ENCODE measurements at regions not wholly inside any gene's neighbourhood (a gene's known extent, or its start where the extent isn't known, plus 50 kb on each side); places are given as distances from the start of the nearest gene placed in this dataset.
"Not testable (repeated sequence)": the region's sequence is repeated elsewhere in the genome, so short reads cannot be mapped to it uniquely, and the experiment has no call there.

DNA sequence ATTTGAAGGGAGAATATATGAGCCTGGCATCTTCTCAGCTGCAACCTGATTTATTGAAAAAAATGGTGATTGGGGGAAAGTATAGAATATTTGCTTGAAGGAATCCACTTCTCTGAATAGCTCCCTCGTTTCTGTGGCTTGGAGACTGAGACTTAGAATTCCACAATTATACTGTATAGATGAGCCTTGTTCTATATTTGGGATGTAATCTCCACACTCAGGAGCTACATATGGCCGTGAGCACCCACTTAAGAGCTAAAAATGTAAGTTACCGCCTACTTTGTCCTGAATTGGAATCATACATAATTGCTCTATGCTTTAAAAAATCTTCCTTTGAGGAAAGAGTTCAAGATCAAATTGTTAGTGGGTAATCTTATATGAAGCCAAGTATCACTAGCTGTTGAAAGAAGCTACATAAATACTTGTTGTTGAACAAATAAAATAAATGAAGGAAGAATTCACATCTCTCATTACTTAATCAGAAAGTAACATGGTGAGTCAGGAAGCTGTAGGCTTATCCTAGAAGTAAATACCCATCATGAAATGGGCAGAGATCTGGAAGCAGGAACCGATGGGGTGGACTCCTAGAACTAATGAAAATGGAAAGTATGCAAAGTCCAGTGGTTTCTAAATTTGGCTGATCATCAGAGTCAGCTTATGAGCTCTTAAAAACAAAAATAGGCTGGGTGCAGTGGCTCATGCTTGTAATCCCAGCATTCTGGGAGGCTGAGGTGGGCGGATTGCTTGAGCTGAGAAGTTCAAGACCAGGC, 254.3 kb downstream of the SOX4 start:
- no peak for DNase-seq (ENCODE audit: low read depth)

DNA sequence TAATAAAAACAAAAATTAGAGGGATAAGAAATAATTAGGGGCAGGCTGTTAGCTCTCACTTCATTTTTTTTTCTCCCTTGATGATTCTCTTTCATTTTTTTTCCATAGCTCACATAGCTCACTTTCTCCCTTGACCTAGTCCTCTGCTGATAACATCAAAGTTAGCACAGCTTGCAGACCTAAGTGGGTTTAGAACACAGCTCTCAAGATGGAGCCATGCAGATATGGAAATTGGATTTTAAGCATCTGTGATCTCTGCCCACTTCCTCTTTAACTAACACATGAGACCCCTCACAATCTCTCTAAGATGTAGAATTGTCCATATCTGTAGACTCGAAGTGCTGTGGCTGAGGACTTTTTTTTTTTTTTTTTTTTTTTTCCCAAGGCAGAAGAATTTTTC, 257.1 kb downstream of the SOX4 start:
- DNase-seq (ENCODE audit: low read depth): no peak

DNA sequence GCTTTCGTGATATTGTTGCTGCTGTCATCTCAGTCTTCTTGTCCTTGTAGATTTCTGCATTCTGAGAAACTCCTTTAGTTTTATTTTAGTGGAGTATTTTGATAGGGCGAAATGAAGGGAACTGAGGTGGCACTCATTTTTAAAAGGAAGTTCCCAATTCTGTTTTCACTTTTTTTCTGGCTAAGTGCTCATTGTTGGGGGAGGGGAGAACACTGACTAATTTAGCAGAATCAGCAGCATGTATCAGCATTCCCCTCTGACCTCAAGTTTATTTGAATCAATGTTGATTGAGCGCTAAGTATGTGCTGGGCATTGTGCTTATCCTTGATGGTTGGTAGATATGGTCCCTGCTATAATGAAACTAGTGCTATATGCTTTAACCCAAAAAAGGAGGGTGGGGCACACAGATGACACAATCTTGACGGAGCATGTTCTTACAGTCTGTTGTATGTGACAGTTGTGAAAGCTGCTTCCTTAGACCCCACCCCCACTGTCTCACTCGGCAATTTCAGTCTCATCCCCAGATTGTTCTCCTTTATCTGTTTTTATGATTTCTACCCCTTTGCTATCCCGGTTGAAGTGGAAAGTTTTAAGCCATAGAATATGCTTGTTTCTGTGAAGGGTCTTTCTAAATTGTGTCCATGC, 262.4 kb downstream of the SOX4 start:
- DNase-seq (ENCODE audit: low read depth): peak; percentile 45

DNA sequence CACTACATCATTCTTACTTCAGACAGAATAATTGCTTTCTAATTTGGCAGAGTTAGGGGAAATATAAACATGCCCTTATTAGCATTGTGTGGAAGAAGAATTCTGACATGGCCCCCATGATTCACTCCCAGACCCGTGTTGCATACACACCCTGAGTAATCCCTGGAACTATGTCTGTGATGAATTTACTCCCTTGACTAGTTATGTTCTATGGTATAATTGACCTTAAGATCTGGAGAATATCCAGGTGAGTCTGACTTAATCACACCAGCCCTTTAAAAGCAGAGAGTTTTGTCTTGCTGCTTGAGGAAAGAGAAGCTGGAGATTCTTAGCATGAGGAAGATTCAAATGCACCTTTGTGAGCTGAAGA, 262.9 kb downstream of the SOX4 start:
- peak; percentile 93 for DNase-seq (ENCODE audit: low read depth)

DNA sequence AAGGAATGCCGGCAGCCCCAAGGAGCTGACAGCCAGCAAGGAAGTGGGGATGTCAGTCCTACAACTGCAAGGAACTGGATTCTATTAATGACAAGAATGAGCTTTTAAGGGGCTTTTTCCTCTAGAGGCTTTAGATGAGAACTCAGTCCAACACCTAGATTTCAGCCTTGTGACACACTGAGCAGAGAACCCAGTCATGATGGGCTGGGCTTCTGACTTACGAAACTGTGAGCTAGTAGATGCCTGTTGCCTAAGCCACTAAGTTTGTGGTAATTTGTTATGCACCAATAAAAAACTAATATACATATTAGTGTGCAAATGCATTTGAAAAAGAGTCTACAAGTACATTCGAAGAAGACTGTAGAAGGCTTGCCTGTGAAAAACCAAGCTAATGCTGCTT, 263.3 kb downstream of the SOX4 start:
- peak; percentile 88 for DNase-seq (ENCODE audit: low read depth)

DNA sequence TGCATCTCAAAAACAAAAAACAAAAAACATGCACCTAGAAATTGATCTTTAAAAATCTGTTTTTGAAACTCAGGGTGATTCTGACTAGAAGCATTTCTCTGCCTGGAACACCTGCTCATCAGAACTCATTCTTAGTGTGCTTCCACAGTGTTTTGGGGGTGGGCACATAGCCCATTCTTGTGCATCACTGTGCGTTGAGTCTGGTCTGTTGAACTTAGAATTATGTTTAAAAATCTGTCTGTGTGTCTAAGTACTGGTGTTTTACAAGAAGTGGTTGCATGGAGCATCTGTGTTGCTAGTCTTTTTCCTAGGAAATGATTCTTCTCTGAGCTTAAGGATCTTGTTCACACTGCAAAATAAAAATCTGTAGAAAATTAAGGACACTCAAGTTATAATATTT, 264.5 kb downstream of the SOX4 start:
- DNase-seq (ENCODE audit: low read depth): no peak

DNA sequence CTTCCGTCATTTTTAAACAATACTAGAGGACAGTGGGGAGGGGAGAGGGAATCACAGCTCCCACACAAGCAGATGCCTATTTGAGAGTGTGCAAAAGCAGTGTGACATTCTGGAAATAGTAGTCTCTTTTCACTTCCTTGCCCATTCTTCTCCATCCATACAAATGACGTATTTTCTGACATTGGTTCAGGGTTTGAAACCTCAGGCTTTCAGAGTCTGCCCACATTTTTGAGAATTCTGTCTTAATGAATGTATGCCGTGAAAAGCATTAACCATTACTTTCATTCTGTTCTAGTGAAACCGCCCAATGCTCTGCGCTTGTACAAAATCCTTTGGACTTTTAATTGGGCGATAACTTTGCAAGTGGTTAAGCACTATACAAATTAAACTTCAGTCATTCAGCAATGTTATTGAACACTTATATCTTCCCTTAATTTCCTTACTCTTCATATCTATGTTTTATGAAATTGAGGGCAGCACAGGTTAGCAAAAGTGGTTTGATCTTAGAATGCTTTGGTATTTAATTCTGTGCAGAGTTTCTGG, 265.7 kb downstream of the SOX4 start:
- no peak for DNase-seq (ENCODE audit: low read depth)

DNA sequence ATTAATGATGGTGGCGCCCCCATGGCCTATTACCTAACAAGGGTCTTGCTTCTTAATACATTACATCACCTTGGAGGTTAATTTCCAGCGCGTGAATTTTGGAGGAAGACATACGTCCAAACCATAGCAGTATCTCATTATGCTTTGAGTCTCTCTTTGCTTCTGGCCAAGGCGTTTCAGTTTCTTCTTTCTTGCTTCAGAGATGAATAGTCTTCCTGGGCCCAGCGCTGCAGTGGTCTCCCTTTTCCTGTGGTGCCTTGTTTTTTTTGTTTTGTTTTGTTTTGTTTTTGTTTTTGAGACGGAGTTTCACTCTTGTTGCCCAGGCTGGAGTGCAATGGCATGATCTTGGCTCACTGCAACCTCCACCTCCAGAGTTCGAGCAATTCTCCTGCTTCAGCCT, 268.4 kb downstream of the SOX4 start:
- DNase-seq (ENCODE audit: low read depth): no peak

DNA sequence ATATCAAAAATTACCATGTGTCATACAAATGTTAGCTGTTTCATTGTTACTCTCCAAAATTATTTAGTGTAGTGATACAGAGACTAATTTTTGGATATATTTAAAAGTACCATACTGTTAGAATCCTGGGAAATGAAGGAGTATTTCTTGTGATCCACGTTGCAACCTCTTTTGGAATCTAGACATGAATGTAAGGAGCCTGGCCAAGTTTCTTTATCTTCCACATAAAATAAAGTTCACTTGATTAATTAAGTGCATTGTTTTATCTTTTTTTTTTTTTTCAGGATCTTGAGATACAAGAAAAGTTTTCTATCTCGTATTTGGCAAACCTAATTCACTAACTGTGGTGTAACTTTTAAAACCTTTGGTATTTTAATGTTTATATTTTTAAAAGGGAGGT, 270.7 kb downstream of the SOX4 start:
- no peak for DNase-seq (ENCODE audit: low read depth)

DNA sequence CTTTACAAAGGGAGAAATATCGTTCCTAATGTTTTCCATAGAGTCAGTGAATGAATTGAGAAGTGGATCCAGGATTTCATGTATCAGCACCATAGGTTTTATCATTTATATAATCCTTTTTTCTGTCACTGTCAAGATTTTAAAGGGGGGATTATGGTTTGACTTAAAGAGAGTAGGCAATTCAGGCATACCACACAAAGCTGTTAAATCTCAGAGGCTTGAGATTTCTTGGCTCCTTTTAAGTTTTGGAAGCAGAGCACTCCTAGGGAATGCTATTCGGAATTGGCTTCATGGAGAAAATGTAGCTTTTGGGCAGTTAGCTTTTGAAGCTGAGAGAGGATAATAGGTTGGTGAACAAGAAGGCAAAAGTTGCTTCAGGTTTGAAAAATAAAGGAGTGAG, 274.7 kb downstream of the SOX4 start:
- no peak for DNase-seq (ENCODE audit: low read depth)

DNA sequence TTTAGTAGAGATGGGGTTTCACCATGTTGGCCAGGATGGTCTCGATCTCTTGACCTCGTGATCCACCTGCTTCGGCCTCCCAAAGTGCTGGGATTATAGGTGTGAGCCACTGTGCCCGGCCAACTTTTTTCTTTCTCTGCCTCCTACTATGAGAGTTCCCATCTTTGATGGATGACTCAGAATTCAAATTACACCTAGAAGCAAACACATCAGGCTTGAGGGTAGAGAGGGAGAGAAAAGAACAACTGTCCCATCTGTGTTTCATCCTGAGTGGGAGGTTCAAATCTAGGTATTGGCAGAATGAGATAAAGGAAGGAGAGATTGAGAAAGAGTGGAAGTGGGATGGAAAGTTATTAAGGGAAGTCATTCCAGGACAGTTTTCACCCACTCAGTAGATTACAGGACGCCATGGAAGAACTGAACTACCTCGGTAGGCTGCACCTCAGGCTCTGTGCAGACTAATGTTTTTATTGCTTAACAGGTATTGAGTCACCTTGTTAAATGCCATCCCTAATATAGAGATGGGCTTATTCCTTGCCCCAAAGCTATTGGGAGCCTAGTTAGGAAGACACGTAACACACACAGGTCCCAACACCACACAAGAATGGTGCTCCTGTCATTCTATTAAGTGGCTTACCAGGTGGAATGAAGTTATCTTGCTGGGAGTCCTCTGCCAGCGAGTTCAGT, 275.7 kb downstream of the SOX4 start:
- DNase-seq (ENCODE audit: low read depth): no peak

DNA sequence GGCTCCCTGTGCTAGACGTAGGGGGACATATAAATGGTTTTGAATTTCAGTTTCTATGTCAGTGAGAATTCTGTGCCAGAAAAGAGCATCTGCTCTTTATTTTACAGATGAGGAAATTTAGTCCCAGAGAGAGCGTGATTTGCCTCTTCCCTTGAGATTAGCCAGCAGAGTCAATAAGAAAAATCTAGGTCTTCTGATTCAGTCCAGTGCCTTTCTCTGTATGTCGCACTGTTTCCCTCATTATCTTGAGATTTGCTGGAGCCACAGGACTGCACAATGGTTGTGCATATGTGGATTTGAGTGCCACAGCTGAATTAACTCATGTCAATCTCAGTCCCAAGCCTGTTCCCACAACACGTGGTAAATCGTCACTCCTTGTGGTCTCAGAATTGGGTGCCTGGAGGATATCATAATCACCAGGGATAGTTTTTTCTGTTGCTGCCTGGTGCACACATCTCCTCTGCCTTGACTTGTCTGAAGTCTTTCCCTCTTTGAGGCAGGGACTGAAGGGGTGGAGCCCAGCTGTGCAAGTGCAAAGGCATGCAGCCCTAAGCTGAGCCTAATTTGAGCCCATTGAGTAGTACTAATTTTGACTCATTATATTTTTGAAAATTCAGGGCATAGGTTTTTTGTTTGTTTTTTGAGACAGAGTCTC, 276.7 kb downstream of the SOX4 start:
- DNase-seq (ENCODE audit: low read depth): no peak

DNA sequence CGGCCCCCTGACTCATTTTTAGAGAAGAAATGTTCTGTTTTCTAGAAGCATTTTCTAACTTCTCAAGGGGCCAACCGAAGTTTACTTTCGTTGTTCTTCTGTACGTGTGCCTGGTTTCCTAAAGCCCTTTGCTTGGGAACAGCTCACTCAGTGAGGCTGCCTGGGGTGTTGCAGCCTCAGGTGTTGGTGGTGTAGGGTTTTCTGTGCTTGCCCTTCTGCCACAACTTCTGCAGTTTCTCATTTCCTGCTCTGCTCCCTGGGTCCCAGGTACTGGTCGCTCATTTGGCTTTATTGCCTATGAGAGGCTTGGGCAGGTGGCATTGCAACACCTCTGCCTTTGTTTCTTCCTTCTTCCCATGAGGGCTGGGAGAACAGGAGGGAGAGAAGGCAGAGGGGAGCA, 278.3 kb downstream of the SOX4 start:
- no peak for DNase-seq (ENCODE audit: low read depth)

DNA sequence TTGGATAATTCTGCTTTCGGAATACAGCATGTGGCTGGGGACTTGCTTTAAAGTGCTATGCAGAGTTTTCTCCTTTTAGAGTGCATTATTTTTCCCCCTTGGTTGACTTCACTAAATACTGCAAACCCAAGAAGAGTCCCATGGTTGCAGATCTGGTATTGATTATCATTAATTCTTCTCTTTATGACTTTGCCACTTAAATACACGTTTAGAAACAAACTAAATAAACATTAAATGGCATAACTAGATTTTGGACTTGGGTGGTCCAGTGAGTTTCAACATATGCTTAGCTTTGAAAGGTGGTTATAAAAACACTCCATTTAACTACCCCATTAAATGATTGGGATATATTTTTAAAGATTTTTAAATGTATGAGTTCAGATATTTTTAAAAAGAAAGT, 279.2 kb downstream of the SOX4 start:
- no peak for DNase-seq (ENCODE audit: low read depth)

DNA sequence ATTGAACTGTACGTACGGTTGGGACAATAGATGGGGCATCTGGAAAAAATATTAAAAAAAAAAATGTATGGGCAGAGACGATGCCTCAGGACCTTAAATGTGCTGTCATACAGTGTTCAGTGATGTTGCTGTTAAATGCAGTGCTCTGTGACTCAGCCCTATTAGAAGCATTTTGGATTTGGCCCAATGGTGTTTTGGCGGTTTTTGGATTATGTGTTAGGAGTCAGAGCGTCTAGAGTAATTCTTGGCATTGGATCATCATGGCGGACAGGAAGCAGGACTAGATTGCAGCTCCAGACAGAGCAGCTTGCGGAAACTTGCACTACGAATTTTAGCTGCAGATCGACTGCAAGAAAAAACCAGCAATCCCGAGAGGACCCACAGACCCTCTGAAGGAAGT, 280.0 kb downstream of the SOX4 start:
- DNase-seq (ENCODE audit: low read depth): peak; percentile 90

DNA sequence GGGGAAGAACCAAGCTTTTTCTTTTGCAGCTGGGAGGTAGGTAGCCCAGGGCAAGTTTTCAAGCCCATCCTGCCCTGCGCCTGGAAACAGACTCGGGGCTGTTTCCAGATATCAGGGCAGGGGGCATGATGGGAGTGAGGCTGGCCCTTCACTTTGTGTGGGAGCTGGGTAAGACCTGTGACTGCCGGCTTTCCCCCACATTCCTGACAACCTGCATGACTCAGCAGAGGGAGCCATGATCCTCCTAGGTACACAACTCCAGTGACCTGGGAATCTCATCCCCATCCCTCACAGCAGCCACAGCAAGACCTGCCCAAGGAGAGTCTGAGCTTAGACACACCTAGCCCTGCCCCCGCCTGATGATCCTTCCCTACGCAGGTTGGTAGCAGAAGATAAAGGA, 280.8 kb downstream of the SOX4 start:
- DNase-seq (ENCODE audit: low read depth): no peak

DNA sequence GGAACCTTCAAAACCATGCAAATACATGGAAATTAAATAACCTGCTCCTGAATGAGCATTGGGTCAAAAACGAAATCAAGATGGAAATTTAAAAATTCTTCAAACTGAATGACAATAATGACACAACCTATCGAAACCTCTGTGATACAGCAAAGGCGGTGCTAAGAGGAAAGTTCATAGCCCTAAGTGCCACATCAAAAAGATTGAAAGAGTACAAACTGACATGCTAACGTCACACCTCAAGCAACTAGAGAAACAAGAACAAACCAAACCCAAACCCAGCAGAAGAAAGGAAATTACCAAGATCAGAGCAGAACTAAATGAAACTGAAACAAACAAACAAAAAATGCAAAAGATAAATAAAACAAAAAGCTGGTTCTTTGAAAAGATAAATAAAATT, 283.5 kb downstream of the SOX4 start:
- DNase-seq (ENCODE audit: low read depth): not testable (repeated sequence)

DNA sequence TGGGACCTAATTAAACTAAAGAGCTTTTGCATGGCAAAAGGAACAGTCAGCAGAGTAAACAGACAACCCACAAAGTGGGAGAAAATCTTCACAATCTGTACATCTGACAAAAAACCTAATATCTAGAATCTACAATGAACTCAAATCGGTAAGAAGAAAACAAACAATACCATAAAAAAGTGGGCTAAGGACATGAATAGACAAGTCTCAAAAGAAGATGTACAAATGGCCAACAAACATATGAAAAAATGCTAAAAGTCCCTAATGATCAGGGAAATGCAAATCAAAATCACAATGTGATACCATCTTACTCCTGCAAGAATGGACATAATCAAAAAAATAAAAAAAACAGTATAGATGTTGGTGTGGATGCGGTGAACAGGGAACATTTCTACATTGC, 286.7 kb downstream of the SOX4 start:
- not testable (repeated sequence) for DNase-seq (ENCODE audit: low read depth)

DNA sequence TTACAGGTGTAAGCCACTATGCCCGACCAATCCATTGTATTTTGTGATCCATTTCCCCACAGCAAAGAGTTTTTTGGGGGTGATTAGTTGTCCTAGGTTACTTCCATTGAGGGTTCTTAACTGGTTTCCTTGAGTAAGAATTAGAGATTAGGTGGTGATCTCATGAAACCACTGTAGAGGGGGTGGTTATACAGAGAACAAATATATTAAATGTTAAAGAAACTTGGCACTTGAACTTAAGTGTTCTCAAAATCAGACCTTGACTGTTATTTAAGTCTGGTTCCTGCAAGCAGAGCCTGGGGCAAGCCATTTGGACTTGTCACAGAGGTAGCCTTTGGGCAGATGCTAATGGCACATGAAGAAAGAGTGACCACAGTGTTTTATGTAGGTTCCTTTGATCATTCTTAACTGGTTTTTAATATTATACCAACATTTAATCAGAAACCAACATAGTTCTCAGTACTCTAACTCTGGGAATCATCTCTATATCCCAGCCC, 288.5 kb downstream of the SOX4 start:
- no peak for DNase-seq (ENCODE audit: low read depth)

DNA sequence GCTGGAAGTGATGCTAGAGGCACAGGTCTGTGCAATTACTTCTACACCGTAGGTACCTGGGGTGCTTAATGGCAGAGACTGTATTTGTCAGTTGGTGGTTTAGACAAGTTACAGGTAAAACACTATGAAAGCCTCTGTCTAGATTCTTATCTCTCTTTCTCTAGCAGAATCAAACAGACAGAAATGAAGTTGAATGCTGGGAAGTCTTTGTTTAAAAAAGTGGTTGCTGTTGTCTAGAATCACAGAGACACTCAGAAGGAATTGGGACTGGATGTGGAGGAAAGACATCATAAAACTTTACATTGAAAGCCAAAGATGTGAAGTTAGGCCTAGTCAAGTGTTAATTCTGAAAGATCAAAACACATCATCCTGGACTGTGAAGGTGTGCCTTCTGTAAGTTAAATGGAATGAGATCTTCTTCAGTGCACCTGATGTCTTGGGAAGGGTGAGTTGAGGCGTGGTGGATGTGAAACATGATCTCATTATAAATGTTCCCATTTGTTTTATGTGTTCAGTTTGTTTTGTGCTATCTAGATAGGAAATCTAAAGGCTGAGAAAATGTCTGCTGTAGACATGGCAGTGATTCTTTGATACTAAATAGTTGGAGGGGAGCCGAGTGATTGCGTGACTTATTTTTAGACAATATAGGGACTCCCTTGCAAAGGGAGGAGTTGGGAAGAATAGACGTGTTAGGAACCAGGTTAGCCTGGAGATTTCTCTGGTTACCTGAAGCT, 290.2 kb downstream of the SOX4 start:
- no peak for DNase-seq (ENCODE audit: low read depth)

DNA sequence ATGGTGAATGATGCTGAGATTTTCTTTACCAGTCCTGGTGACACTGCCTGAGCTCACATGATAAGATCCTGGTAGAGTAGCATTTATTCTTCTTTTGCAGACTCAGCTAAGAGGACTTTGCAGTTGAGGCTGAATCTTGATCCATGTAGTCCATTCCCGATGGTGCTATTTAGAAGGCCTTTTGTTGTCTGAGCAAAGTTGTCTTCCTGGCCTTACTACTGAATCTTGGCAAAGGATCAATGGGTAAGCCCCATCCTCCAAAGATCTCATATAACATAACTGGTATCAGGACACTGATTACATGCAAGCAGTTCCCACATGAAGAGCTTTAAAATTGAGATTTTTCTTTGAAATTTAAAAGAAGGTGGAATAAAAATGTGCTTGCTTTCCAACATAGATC, 291.6 kb downstream of the SOX4 start:
- DNase-seq (ENCODE audit: low read depth): peak; percentile 28
